Central memory CD8-positive, alpha-beta T cell (primary cell): ENCODE measurements at regions not wholly inside any gene's neighbourhood (a gene's known extent, or its start where the extent isn't known, plus 50 kb on each side); places are given as distances from the start of the nearest gene placed in this dataset.
"Not testable (repeated sequence)": the region's sequence is repeated elsewhere in the genome, so short reads cannot be mapped to it uniquely, and the experiment has no call there.

Experiments used
- ATAC-seq: fragments of 150-1000 bp; cut with Tn5 transposase; replicated peaks from 2 replicates; pipeline ENCODE4 v1.10.0; 2022; ENCODE audit warnings: mild to moderate bottlenecking, moderate FRiP score, moderate number of reproducible peaks; ENCODE audit not compliant: poor library complexity, severe bottlenecking; ENCODE audit errors: extremely low read depth
- DNase-seq, 2 donors: peaks; one replicate each; pipeline ENCODE4 v3.0.0; 2021; ENCODE audit warnings: low spot score in 2 of 2
- H3K27ac Mint-ChIP-seq: one replicate; pipeline ENCODE4 v1.8.0; 2022; ENCODE audit warnings: low read depth, mild to moderate bottlenecking, moderate library complexity, mixed read lengths
- H3K27me3 Mint-ChIP-seq: one replicate; pipeline ENCODE4 v1.8.0; 2022; ENCODE audit warnings: mixed read lengths
- H3K36me3 Mint-ChIP-seq: one replicate; pipeline ENCODE4 v1.8.0; 2022; ENCODE audit warnings: mild to moderate bottlenecking, moderate library complexity, mixed read lengths; ENCODE audit not compliant: insufficient read depth
- H3K4me1 Mint-ChIP-seq: one replicate; pipeline ENCODE4 v1.8.0; 2022; ENCODE audit warnings: mixed read lengths
- H3K4me3 Mint-ChIP-seq: one replicate; pipeline ENCODE4 v1.8.0; 2022; ENCODE audit warnings: mild to moderate bottlenecking, moderate library complexity, mixed read lengths
- H3K9me3 Mint-ChIP-seq: one replicate; pipeline ENCODE4 v1.8.0; 2022; ENCODE audit warnings: mixed read lengths

GRCh38 chr3:125775606-125776294, 180.5 kb upstream of the OSBPL11 start:
- H3K27me3 Mint-ChIP-seq, H3K9me3 Mint-ChIP-seq, DNase-seq, H3K27ac Mint-ChIP-seq, ATAC-seq, H3K4me3 Mint-ChIP-seq, H3K4me1 Mint-ChIP-seq, H3K36me3 Mint-ChIP-seq: not testable (repeated sequence)

- not testable (repeated sequence) for ATAC-seq, H3K36me3 Mint-ChIP-seq, DNase-seq, H3K27me3 Mint-ChIP-seq, H3K4me3 Mint-ChIP-seq, H3K9me3 Mint-ChIP-seq, H3K4me1 Mint-ChIP-seq, H3K27ac Mint-ChIP-seq
Observed at GRCh38 chr3:125779276-125779675, 184.0 kb upstream of the OSBPL11 start.

DNA sequence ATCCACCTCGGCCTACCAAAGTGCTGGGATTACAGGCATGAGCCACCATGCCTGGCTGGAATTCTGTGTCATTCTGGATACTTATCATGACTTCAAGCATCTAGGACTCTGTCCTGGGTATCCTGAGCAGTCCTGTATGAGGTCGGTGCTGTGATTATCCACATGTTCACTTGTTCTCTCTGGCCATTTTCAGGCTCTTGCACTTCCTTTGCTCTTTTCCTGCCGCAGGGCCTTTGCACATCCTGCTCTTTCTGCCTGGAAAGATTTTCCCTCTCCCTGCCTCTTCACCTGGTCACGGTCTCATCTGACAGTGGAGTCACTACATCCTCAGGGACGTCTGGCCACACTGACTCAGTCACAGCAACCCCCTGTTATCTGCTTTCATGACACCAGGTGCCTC, 184.6 kb upstream of the OSBPL11 start:
- H3K9me3 Mint-ChIP-seq, H3K4me3 Mint-ChIP-seq, DNase-seq, H3K4me1 Mint-ChIP-seq, ATAC-seq, H3K27me3 Mint-ChIP-seq, H3K36me3 Mint-ChIP-seq: not testable (repeated sequence)
- H3K27ac Mint-ChIP-seq = peak overlapping the region; percentile 86

GRCh38 chr3:125781678-125782077, 186.4 kb upstream of the OSBPL11 start:
- not testable (repeated sequence) for ATAC-seq, H3K4me3 Mint-ChIP-seq, H3K27me3 Mint-ChIP-seq, DNase-seq, H3K36me3 Mint-ChIP-seq, H3K9me3 Mint-ChIP-seq, H3K4me1 Mint-ChIP-seq, H3K27ac Mint-ChIP-seq

DNA sequence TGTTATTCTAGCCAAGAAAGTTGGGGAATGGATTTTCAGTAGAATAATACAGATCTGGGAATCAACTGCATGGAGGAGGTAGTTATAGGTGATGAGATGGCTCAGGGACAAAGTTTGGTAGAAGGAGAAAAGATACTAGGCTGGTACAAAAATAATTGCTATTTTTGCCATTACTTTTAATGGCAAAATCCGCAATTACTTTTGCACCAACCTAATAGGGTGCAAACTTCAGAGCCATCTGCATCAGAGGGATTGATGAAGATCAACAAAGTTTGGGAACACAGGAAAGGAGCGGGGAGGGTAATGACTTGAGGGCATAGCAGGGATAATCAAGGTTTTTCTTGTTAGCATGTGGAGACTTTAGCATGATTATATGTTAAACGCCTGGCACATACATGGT, 178.7 kb upstream of the ROPN1B start:
- not testable (repeated sequence) for H3K27ac Mint-ChIP-seq, H3K36me3 Mint-ChIP-seq, ATAC-seq, H3K4me1 Mint-ChIP-seq, H3K9me3 Mint-ChIP-seq, DNase-seq, H3K4me3 Mint-ChIP-seq
- peaks cover 25% of the 10 kb centered on the region for H3K27me3 Mint-ChIP-seq

DNA sequence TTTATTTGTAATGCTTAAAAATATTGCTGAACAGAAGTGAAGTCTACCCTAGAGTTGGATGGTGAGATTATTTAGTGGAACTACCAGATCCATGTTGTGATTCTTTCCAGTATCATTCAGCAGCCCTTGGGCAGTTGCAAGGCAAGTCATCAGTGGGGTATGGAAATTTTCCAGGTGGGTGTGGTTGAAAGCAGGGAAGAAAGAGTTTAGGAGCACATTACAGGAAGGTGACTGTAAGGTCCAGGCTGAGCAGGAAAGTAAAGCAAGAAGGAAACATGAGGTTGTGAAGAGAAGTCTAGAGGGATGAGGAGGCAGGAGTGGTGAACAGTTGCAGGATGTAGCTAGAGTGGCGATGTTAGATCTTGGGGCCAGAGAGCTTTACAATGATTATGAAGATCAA, 178.0 kb upstream of the ROPN1B start:
- H3K4me1 Mint-ChIP-seq, DNase-seq, H3K9me3 Mint-ChIP-seq, H3K36me3 Mint-ChIP-seq, ATAC-seq, H3K27ac Mint-ChIP-seq, H3K4me3 Mint-ChIP-seq: not testable (repeated sequence)
- peaks cover 25% of the 10 kb centered on the region for H3K27me3 Mint-ChIP-seq

GRCh38 chr3:125810010-125810409, 159.0 kb upstream of the ROPN1B start:
- H3K36me3 Mint-ChIP-seq, DNase-seq, H3K4me3 Mint-ChIP-seq, ATAC-seq, H3K27ac Mint-ChIP-seq, H3K27me3 Mint-ChIP-seq, H3K4me1 Mint-ChIP-seq: not testable (repeated sequence)
- H3K9me3 Mint-ChIP-seq = peaks cover 22% of the 10 kb centered on the region

DNA sequence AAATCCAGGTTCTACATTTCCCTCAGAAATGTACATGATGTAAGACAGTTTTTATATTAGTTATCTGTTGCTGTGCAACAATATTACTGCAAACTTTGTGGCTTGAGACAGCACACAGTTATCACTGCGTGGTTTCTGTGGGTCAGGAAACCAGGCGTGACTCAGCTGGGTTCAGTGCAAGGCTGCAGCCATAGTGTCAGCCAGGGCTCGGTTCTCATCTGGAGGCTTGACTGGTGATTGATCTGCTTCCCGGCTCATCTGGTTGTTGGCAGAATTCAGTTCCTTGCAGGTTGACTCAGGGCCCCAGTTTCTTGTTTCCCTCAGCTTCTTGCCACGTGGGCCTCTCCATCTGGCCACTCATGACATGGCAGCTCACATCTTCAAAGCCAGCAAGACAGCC, 146.8 kb upstream of the ROPN1B start:
- Mint-ChIP-seq H3K27ac (peak overlapping the region; percentile 87), H3K4me3 (peak overlapping the region; percentile 48)
- not testable (repeated sequence) for H3K36me3 Mint-ChIP-seq, H3K4me1 Mint-ChIP-seq, H3K9me3 Mint-ChIP-seq, H3K27me3 Mint-ChIP-seq
- peak; percentile 94 for ATAC-seq
- peak in 1 of 2 donors; percentile 70 for DNase-seq

- peaks cover 12% of the 10 kb centered on the region for H3K4me1 Mint-ChIP-seq
- H3K4me3 Mint-ChIP-seq, ATAC-seq, H3K27me3 Mint-ChIP-seq, H3K36me3 Mint-ChIP-seq, H3K27ac Mint-ChIP-seq, DNase-seq: not testable (repeated sequence)
- peaks cover 19% of the 10 kb centered on the region for H3K9me3 Mint-ChIP-seq
Observed at GRCh38 chr3:125831005-125831750, 137.8 kb upstream of the ROPN1B start.

DNA sequence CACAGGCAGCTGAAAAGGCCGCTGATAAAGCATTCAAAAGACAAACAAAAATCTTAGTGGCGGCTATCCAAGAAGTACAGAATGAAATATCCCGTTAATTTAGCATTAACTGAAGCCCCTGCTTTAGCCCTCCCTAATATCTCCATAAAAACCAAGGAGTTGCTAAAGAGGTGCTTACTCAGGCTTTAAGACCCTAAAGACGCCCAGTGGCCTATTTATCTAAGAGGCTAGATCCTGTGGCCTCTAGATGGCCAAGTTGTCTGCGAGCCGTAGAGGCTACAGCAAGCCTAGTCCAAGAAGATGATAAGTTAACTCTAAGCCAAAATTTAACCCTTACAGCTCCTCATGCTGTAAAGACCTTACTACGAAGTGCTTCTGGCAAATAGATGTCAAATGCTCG, 133.4 kb upstream of the ROPN1B start:
- DNase-seq, H3K27me3 Mint-ChIP-seq, H3K9me3 Mint-ChIP-seq, ATAC-seq: not testable (repeated sequence)
- H3K36me3 Mint-ChIP-seq = peaks cover 20% of the 10 kb centered on the region
- H3K4me3 Mint-ChIP-seq = peak overlapping the region; percentile 82
- H3K27ac Mint-ChIP-seq = peak overlapping the region; percentile 99
- peaks cover 23% of the 10 kb centered on the region for H3K4me1 Mint-ChIP-seq

- not testable (repeated sequence) for H3K9me3 Mint-ChIP-seq
- ATAC-seq = peak; percentile 58
Observed at GRCh38 chr3:125836011-125836551, 132.9 kb upstream of the ROPN1B start.

GRCh38 chr3:125836786-125837185, 132.2 kb upstream of the ROPN1B start:
- H3K27me3 Mint-ChIP-seq, ATAC-seq, H3K9me3 Mint-ChIP-seq: not testable (repeated sequence)
- peak overlapping the region; percentile 99 for H3K27ac Mint-ChIP-seq
- H3K4me3 Mint-ChIP-seq = peak overlapping the region; percentile 82
- H3K36me3 Mint-ChIP-seq = peaks cover 20% of the 10 kb centered on the region
- H3K4me1 Mint-ChIP-seq = peaks cover 23% of the 10 kb centered on the region
- DNase-seq = peak in 1 of 2 donors; percentile 33

More at GRCh38 chr3:125836011-125836551, 132.9 kb upstream of the ROPN1B start:
- peak in 1 of 2 donors; percentile 70 for DNase-seq
- H3K27ac Mint-ChIP-seq = peak overlapping the region; percentile 99
- H3K27me3 Mint-ChIP-seq = not testable (repeated sequence)
- H3K36me3 Mint-ChIP-seq = peaks cover 20% of the 10 kb centered on the region
- H3K4me1 Mint-ChIP-seq = peaks cover 23% of the 10 kb centered on the region
- peak overlapping the region; percentile 82 for H3K4me3 Mint-ChIP-seq

DNA sequence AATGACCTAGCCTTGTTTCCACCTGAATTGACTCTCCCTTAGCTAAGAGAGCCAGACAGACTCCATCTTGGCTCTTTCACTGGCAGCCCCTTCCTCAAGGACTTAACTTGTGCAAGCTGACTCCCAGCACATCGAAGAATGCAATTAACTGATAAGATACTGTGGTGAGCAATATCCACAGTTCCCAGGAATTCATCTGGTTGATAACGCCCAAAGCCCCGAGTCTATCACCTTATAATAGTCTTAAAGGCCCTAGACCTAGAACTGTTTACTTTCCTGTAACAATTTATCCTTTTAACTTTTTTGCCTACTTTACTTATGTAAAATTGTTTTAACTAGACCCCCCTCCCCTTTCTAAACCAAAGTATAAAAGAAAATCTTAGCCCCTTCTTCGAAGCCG, 130.1 kb upstream of the ROPN1B start:
- H3K36me3 Mint-ChIP-seq = peaks cover 19% of the 10 kb centered on the region
- not testable (repeated sequence) for DNase-seq, H3K27me3 Mint-ChIP-seq, ATAC-seq, H3K4me3 Mint-ChIP-seq, H3K9me3 Mint-ChIP-seq
- H3K27ac Mint-ChIP-seq = peak overlapping the region; percentile 99
- H3K4me1 Mint-ChIP-seq = peaks cover 23% of the 10 kb centered on the region
